GM12874 (cell line): ENCODE measurements at regions not wholly inside any gene's neighbourhood (a gene's known extent, or its start where the extent isn't known, plus 50 kb on each side); places are given as distances from the start of the nearest gene placed in this dataset.

Source experiments
- TF ChIP-seq, protein P1 (sequence below): IDR thresholded peaks from 2 replicates; pipeline ENCODE4 v1.5.1; 2011; ENCODE audit warnings: low read depth, mild to moderate bottlenecking, control low read depth, low read length, moderate library complexity; ENCODE audit not compliant: insufficient read depth

- TF ChIP-seq, protein P1, sequence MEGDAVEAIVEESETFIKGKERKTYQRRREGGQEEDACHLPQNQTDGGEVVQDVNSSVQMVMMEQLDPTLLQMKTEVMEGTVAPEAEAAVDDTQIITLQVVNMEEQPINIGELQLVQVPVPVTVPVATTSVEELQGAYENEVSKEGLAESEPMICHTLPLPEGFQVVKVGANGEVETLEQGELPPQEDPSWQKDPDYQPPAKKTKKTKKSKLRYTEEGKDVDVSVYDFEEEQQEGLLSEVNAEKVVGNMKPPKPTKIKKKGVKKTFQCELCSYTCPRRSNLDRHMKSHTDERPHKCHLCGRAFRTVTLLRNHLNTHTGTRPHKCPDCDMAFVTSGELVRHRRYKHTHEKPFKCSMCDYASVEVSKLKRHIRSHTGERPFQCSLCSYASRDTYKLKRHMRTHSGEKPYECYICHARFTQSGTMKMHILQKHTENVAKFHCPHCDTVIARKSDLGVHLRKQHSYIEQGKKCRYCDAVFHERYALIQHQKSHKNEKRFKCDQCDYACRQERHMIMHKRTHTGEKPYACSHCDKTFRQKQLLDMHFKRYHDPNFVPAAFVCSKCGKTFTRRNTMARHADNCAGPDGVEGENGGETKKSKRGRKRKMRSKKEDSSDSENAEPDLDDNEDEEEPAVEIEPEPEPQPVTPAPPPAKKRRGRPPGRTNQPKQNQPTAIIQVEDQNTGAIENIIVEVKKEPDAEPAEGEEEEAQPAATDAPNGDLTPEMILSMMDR, result no peak
These were observed 559.8 kb downstream of the QKI start for GRCh38 chr6:163974322-163974721.

GRCh38 chr6:163971841-163972838 lies 557.6 kb downstream of the QKI start:
- TF ChIP-seq, protein P1, result no peak

DNA sequence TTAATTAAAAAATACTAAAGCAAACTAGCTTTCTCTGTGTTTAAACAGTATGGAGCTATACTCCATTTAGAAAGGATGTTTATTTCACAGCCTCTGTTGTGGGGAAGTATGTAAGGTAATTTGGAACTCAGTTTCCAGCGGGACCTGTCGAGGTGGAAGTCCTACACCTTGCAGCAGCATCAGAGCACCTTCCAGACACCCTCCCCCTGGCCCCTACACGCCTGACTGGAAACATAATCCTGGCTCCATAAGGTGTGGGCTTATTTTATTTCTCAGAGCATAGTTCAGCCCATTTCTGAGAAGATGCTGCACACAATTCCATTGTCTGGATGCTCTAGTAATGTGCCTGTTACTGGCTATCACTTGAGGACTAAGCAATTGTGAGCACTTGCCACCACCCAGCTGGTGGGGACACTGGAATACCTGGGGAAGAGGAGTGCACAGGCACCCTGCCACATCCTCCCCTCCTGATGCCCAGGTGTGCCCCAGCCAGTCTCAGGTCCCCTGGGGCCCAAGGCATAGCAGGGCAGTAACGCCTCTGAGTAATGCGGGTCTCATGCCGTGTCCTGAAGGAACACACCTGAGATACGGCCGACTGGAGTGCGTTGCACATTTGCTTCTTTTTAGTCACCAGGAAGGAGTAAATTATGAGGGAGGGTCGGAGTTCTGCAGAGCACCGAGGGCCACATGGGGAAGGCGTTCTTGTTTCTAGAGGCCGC lies 556.5 kb downstream of the QKI start:
- TF ChIP-seq, protein P1, result no peak

DNA sequence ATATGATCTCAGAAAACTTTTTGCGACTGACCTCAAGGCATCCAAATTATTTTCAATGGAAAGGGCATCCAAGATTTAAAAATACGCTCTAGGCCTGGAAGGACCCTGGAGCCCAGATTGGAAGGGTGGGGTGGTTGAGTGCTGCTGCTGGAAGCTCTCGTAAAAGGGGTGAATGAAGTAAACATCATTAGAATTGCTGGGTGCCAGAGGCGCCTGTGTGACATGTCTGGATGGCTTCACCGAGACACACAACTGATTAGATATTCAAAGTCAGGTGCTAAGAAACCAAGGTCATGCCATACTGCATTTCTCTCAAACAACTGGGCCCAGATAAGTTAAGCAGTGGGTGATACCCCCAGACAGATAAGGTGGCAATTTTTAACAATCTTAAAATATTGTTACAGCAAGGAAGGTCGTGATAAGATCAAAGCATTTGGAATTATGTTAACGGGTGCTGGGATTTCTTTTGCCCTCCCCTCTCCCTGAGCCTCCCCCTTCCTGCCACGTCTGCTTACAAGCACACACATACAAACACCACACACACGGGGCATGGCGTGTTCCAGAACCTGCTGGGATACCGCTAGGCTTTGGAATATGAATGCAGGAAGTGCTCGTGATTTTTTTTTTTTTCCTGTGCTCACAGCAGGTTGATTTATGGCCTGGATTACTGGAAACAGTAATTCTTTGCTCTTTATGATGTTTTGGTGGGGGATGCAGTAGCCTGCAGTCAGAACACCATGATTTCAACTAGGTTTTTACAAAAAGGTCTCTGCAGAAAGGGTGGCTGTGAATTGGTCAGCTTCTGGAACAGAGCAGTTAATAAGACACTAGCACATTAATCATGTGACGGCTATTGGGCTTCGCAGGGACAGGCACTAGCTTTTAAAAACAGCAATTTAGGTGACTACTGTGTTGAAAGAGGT lies 551.2 kb downstream of the QKI start:
- TF ChIP-seq, protein P1, result no peak

DNA sequence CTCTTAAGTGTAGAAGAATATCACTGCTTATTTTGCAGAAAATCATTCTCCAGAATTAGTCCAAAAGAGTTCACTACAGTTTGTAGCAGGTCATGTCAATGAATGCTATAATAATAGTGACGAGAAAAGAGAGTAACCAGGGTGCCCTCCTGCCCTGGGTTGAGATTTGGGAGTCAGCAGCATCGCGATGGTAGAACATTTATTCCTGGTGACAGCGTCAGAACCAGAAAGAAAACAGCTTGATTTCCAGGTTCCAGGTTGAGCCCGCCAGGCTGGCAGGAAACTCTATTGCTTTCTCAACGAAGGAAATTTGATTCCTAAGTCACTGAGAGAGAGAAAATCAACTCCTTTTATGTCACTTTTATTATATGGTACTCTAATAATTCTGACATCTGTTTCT lies 550.3 kb downstream of the QKI start:
- TF ChIP-seq, protein P1, result no peak

DNA sequence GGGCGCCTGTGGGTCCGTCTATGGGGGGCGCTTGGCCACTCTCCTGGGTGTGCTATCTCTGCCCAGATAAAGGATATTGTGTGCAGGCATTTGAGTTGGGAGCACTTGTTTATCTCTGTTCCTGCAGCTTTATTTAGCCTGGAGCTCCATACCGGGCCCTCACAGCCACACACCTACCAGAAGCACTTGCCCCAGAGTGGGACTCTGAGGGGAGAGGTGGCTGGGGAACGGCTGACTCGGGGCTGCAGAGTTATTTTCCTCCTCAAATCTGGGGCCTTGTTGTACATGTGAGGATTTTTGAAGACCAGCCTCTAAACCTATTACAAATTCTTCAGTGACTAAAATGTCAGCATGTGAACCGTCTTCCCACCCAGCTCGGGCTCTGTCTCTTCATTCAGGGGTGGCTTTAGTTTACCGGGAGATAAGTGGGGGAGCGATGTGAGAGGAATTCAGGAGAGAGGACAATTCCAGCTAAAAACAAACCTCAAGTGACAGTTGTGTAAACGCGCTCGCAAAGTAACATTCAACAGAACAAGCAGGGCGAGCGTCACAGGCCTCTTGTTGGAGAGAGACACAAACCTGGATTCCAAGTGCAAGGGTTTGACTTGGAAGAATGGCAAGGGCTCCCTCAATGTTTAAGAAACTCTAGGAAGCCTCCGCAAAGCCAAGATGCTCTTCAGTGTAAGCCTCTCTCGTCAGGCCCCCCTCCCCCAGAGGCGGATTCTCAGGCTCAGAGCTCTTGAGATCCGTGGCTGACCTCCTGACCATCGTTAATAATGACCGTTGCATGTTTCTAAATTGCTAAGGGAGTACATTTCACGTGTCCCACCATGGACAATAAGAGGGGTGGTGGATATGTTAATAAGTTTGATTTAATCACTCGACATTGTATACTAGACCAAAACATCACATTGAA lies 548.9 kb downstream of the QKI start:
- TF ChIP-seq, protein P1, result no peak
